Small intestine (tissue), 7 donors: ENCODE measurements at regions not wholly inside any gene's neighbourhood (a gene's known extent, or its start where the extent isn't known, plus 50 kb on each side); places are given as distances from the start of the nearest gene placed in this dataset.

Experiments
- DNase-seq, 2 donors: peaks; one replicate each; pipeline versions ENCODE4 v3.0.0 to v3.0.0-alpha.2; 2013
- FAIRE-seq: peaks from 2 replicates; lab custom pipeline; 2012; peaks lifted over from hg19 to GRCh38; lab: Jason Lieb, UNC
- H3K27ac ChIP-seq, 3 donors: one replicate each; pipeline ENCODE4 v1.5.1; 2013; ENCODE audit warnings: low read length in 2 of 3, mild to moderate bottlenecking in 2 of 3, control low read depth in 1 of 3, inconsistent platforms in 1 of 3, low read depth in 1 of 3, moderate library complexity in 1 of 3
- H3K27me3 ChIP-seq, 3 donors: one replicate each; pipeline ENCODE4 v1.6.1; 2013; ENCODE audit warnings: low read length in 3 of 3, inconsistent platforms in 1 of 3; ENCODE audit not compliant: control insufficient read depth in 3 of 3, insufficient read depth in 3 of 3
- H3K36me3 ChIP-seq, 3 donors: one replicate each; pipeline ENCODE4 v1.6.1; 2013; ENCODE audit warnings: low read length in 3 of 3, inconsistent platforms in 1 of 3, low read depth in 1 of 3, mild to moderate bottlenecking in 1 of 3, moderate library complexity in 1 of 3; ENCODE audit not compliant: control insufficient read depth in 3 of 3, insufficient read depth in 2 of 3
- H3K4me1 ChIP-seq, 3 donors: one replicate each; pipeline ENCODE4 v1.6.1; 2013; ENCODE audit warnings: low read length in 2 of 3, inconsistent platforms in 1 of 3, low read depth in 1 of 3, mild to moderate bottlenecking in 1 of 3, moderate library complexity in 1 of 3; ENCODE audit not compliant: control insufficient read depth in 3 of 3, insufficient read depth in 2 of 3
- H3K4me3 ChIP-seq, 3 donors: one replicate each; pipeline ENCODE4 v1.5.1; 2013; ENCODE audit warnings: low read length in 3 of 3, control low read depth in 1 of 3, inconsistent platforms in 1 of 3, low read depth in 1 of 3, mild to moderate bottlenecking in 1 of 3, moderate library complexity in 1 of 3
- H3K9me3 ChIP-seq, 2 donors: one replicate each; pipeline ENCODE4 v1.6.1; 2013; ENCODE audit warnings: low read depth in 1 of 2, low read length in 1 of 2; ENCODE audit not compliant: control insufficient read depth in 2 of 2, insufficient read depth in 1 of 2
- WGBS, 3 donors: extraction: QIAGEN DNeasy Blood & Tissue Kit; methylation state at CpG; one replicate each; pipeline ENCODE4 v1.1.7; 2013; 5-methylcytosine and 5-hydroxymethylcytosine counted together
- donor health status: healthy with polysubstance abuse.
- donor health status: control.
- donor health status: control.
- donor health status: Bipolar disorder and iron deficiency.
- donor health status: healthy.

DNA sequence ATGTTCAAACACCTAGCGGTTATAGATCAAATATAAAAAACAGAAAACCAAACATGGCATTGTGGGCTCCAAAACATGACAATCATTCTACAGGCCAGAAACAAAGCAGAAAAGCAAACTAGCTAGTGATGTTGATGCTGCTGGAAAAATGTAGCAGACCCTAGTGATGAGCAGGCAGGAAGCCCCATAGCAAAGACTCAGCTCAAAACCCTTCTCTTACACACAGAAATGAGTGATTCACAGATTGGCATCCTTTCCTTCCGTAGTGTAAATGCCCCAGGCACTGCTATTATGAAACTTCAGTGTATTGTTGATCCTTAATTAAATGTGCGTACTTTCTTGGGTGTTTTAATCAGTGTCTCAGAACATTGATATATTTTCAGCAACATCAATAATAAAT is 425.1 kb downstream of the UTRN start:
- H3K36me3 ChIP-seq, result no peaks in the 10 kb centered on the region
- no peak overlapping the region for H3K27ac ChIP-seq
- FAIRE-seq, result no peak
- no peak overlapping the region for H3K4me3 ChIP-seq
- WGBS, 3 donors, result 95 to 99% (median 96%) methylated on average over 3 of the region's 3 CpGs
- no peaks in the 10 kb centered on the region for H3K4me1 ChIP-seq
- DNase-seq, result no peak
- H3K9me3 ChIP-seq, result no peaks in the 10 kb centered on the region
- no peaks in the 10 kb centered on the region for H3K27me3 ChIP-seq

DNA sequence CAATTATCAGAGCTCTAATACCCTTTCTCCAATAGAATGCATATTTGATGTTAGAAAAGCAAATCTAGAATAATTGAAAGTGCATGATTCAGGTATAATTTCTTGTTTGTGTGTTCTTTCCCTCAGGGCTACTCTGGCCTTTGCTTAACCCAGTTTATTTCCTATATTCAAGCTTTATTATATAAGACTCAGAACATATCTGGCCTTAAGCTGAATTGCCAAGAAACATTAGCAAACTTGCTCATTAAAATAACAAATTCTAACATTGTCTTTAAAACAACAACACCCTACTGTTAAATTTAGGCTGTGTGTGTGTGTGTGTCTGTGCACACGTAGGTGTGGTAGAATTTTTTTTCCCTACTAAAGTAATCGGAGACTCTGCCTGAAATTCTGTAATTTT is 426.5 kb downstream of the UTRN start:
- H3K4me3 ChIP-seq, result no peak overlapping the region
- FAIRE-seq (no peak), DNase-seq (no peak)
- no peaks in the 10 kb centered on the region for H3K4me1 ChIP-seq
- H3K9me3 ChIP-seq, result no peaks in the 10 kb centered on the region
- H3K36me3 ChIP-seq, result no peaks in the 10 kb centered on the region
- H3K27me3 ChIP-seq, result no peaks in the 10 kb centered on the region
- WGBS, 3 donors, result 93 to 98% (median 94%) methylated on average over 2 of the region's 2 CpGs
- no peak overlapping the region for H3K27ac ChIP-seq

GRCh38 chr6:144712541-144712940 is 427.4 kb downstream of the UTRN start:
- no peak for FAIRE-seq

DNA sequence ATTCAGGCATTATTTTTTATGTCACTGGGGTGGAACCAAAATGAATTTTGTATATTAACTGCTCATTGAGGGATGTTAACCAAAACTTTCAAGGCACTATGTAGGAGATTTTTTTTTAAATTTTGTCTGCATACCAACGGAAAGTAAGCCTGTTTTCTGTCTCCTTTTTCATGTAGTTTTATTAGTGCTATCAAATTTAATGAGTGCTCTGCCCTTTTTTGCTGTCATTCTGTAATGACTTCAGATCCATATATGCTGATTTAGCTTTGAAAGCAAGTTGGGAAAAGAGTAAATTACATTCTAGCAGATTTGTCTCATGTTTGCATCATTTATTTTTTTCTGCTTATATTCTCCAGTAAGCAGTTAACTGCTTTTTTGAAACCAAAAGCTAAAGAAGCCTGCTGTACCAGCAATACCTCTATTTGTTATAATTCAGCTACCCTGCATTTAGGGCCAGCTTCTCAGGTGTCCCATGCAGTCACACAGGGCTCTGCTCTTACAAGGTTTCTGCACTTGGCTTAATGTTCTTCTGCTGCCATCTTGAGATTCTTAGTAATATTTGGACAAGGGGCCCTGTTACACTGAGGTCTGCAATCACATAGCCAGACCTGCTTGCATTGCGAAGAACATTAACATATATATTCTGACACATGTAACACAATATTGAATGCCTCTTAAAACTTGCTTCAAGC is 429.0 kb downstream of the UTRN start:
- Histone ChIP-seq H3K27ac (no peak overlapping the region), H3K4me1 (no peaks in the 10 kb centered on the region), H3K4me3 (no peak overlapping the region), H3K36me3 (peaks cover 0 to 2% (median 0%) of the 10 kb centered on the region in 3 donors), H3K9me3 (no peaks in the 10 kb centered on the region), H3K27me3 (no peaks in the 10 kb centered on the region)
- no peak for FAIRE-seq
- 67 to 78% (median 77%) methylated on average over 2 of the region's 2 CpGs for WGBS, 3 donors
- DNase-seq, result no peak

More at GRCh38 chr6:144712541-144712940, 427.4 kb downstream of the UTRN start:
- H3K36me3 ChIP-seq, result no peaks in the 10 kb centered on the region
- no peaks in the 10 kb centered on the region for H3K4me1 ChIP-seq
- no peak for DNase-seq
- H3K9me3 ChIP-seq, result no peaks in the 10 kb centered on the region
- H3K27ac ChIP-seq, result no peak overlapping the region
- no peak overlapping the region for H3K4me3 ChIP-seq
- 64 to 76% (median 67%) methylated on average over 1 of the region's 1 CpG for WGBS, 3 donors
- no peaks in the 10 kb centered on the region for H3K27me3 ChIP-seq

DNA sequence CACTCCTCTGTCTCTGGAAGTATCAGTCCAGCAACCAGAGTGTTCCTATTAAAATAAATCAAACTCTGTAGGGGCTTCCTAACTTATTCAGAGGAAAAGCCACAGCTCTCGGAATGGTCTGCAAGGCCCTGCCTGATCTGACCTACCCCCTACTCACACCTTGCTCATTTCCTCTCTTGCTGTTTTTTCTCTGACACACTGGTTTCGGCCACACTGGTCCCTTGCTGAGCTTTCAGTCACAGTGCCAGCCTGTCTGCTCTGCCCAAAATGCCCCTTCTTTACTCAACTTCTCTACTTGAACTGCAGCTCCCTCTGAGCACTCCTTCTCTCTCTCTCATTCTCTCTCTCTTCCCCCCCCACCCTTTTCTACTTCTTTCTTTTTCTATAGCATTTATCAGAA is 430.2 kb downstream of the UTRN start:
- Histone ChIP-seq H3K9me3 (no peaks in the 10 kb centered on the region), H3K4me3 (no peak overlapping the region), H3K36me3 (peaks cover 0 to 2% (median 0%) of the 10 kb centered on the region in 3 donors), H3K4me1 (no peaks in the 10 kb centered on the region), H3K27me3 (no peaks in the 10 kb centered on the region), H3K27ac (no peak overlapping the region)
- DNase-seq (no peak), FAIRE-seq (no peak)
- 88 to 94% (median 93%) methylated on average over 2 of the region's 2 CpGs for WGBS, 3 donors

DNA sequence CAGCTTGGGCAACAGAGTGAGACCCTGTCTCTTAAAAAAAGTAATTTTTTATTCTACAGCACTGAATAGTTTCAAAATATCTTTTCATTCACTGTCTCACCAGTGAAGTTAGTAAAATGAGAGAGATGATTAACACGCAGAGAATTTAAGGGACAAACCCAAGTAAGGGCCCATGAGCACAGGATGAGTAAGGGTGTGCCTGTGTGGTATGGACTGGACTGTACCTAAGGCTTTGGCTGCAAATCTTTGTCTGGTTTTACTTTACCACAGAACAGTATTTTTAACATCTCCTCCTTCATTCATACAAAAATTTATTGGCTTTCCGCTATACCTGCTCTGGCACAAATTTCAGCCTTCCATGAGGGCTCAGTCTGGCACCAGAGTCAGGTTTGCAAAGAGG is 433.3 kb downstream of the UTRN start:
- Histone ChIP-seq H3K9me3 (no peaks in the 10 kb centered on the region), H3K36me3 (peaks cover 0 to 5% (median 0%) of the 10 kb centered on the region in 3 donors), H3K4me1 (no peaks in the 10 kb centered on the region), H3K4me3 (no peak overlapping the region), H3K27ac (no peak overlapping the region), H3K27me3 (no peaks in the 10 kb centered on the region)
- no peak for DNase-seq
- FAIRE-seq, result no peak
- 93 to 96% (median 95%) methylated on average over 2 of the region's 2 CpGs for WGBS, 3 donors

DNA sequence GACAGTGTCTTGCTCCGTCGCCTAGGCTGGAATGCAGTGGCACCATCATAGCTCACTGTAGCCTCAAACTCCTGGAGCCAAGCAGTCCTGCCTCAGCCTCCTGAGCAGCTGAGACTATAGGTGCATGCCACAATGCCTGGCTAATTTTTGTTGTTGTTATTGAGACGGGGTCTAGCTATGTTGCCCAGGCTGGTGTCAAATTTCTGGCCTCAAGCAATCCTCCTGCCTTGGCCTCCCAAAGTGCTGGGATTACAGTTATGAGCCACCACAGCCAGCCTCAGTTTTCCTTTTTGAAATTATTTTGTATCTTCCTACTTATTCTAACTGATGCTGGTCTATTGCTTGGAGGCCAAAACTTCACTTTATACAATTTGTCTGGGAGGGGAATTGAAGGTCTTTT is 436.1 kb downstream of the UTRN start:
- no peak for FAIRE-seq

DNA sequence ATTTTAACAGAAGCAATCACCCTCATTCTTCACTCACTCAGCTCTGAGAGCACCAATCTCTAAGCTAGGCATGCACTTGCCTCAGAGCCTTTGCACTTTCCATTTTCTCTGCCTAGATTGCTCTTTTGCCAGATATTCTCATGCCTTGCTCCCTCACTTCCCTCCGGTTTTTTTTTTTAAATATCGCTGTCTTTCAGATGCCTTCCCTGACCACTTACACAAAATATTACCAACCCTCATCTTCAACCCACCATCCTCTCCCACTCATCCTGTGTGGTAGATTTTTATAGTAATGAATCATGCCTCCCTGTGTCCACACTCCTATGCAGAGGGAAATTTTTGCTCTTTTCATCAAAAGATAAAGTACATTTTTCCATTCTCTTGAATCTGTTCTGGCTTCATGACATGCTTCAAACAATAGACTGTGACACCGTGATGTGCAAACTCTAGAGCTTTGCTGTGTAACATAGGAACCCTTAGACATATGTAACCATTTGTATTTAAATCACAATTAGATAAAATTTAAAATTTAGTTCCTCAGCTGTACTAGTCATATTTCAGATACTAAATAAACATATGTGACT is 437.1 kb downstream of the UTRN start:
- FAIRE-seq, result no peak
- H3K36me3 ChIP-seq, result peaks cover 0 to 5% (median 0%) of the 10 kb centered on the region in 3 donors
- no peaks in the 10 kb centered on the region for H3K9me3 ChIP-seq
- 91 to 95% (median 92%) methylated on average over 3 of the region's 3 CpGs for WGBS, 3 donors
- no peak overlapping the region for H3K4me3 ChIP-seq
- no peak overlapping the region for H3K27ac ChIP-seq
- no peaks in the 10 kb centered on the region for H3K27me3 ChIP-seq
- no peak for DNase-seq
- H3K4me1 ChIP-seq, result peaks cover 0 to 3% (median 0%) of the 10 kb centered on the region in 3 donors

More for the DNA sequence above, 436.1 kb downstream of the UTRN start:
- Histone ChIP-seq H3K27me3 (no peaks in the 10 kb centered on the region), H3K36me3 (peaks cover 0 to 5% (median 0%) of the 10 kb centered on the region in 3 donors), H3K4me1 (peaks cover 0 to under 1% (median 0%) of the 10 kb centered on the region in 3 donors), H3K4me3 (no peak overlapping the region), H3K27ac (no peak overlapping the region), H3K9me3 (no peaks in the 10 kb centered on the region)
- no peak for DNase-seq
- WGBS, 3 donors, result 94 to 97% (median 96%) methylated on average over 3 of the region's 3 CpGs
